Keratinocyte (primary cell): ENCODE measurements at regions not wholly inside any gene's neighbourhood (a gene's known extent, or its start where the extent isn't known, plus 50 kb on each side); places are given as distances from the start of the nearest gene placed in this dataset.

Experiments used
- DNase-seq: peaks from one replicate; pipeline ENCODE4 v3.0.0-alpha.2; 2011; ENCODE audit warnings: low read depth, missing footprints, low spot score
- FAIRE-seq: peaks from 2 replicates; lab custom pipeline; 2011; peaks lifted over from hg19 to GRCh38; lab: Jason Lieb, UNC
- H2AFZ ChIP-seq: 2 replicates; pipeline ENCODE4 v1.6.0; 2012; ENCODE audit warnings: low read length, control low read depth, inconsistent platforms; ENCODE audit not compliant: control insufficient read depth
- H3K27ac ChIP-seq: 2 replicates; pipeline ENCODE4 v1.5.1; 2011; ENCODE audit warnings: low read length; ENCODE audit not compliant: control insufficient read depth, insufficient read depth
- H3K27me3 ChIP-seq: 3 replicates; pipeline ENCODE4 v1.6.0; 2011; ENCODE audit warnings: low read length; ENCODE audit not compliant: control insufficient read depth, insufficient read depth; ENCODE audit errors: extremely low read depth
- H3K36me3 ChIP-seq, 2 experiments: 2 replicates in 1 of 2; 3 replicates in 1 of 2; pipeline ENCODE4 v1.5.1; 2011; ENCODE audit warnings: low read length in 2 of 2, mild to moderate bottlenecking in 1 of 2; ENCODE audit not compliant: control insufficient read depth in 2 of 2, insufficient read depth in 2 of 2; ENCODE audit errors: extremely low read depth in 1 of 2
- H3K4me1 ChIP-seq: 3 replicates; pipeline ENCODE4 v1.5.1; 2011; ENCODE audit warnings: low read length; ENCODE audit not compliant: control insufficient read depth, insufficient read depth; ENCODE audit errors: extremely low read depth
- H3K4me2 ChIP-seq: 3 replicates; pipeline ENCODE4 v1.6.0; 2011; ENCODE audit warnings: low read depth, low read length; ENCODE audit not compliant: control insufficient read depth, insufficient read depth; ENCODE audit errors: extremely low read depth
- H3K4me3 ChIP-seq, 3 experiments: fragments of 200-600 bp in 1 of 3; sonication (generic) in 1 of 3; 2 replicates in 2 of 3; 3 replicates in 1 of 3; pipeline ENCODE4 v1.5.1; 2011 to 2016; ENCODE audit warnings: low read length in 3 of 3, mild to moderate bottlenecking in 3 of 3, control low read depth in 2 of 3, inconsistent platforms in 1 of 3, low read depth in 1 of 3, mixed read lengths in 1 of 3, mixed run types in 1 of 3, moderate library complexity in 1 of 3; ENCODE audit not compliant: control insufficient read depth in 2 of 3, insufficient read depth in 2 of 3; ENCODE audit errors: extremely low read depth in 1 of 3
- H3K79me2 ChIP-seq: 2 replicates; pipeline ENCODE4 v1.6.0; 2012; ENCODE audit warnings: low read length; ENCODE audit not compliant: control insufficient read depth, insufficient read depth
- H3K9ac ChIP-seq: 3 replicates; pipeline ENCODE4 v1.6.0; 2011; ENCODE audit warnings: low read length; ENCODE audit not compliant: control insufficient read depth, insufficient read depth; ENCODE audit errors: extremely low read depth
- H3K9me1 ChIP-seq: 3 replicates; pipeline ENCODE4 v1.6.0; 2011; ENCODE audit warnings: low read length; ENCODE audit not compliant: control insufficient read depth, insufficient read depth; ENCODE audit errors: extremely low read depth
- H3K9me3 ChIP-seq: 2 replicates; pipeline ENCODE4 v1.5.1; 2012; ENCODE audit warnings: low read depth, low read length; ENCODE audit not compliant: control insufficient read depth
- H4K20me1 ChIP-seq: 3 replicates; pipeline ENCODE4 v1.6.0; 2011; ENCODE audit warnings: low read length; ENCODE audit not compliant: control insufficient read depth, insufficient read depth; ENCODE audit errors: extremely low read depth
- EZH2 ChIP-seq: IDR thresholded peaks from one replicate; pipeline ENCODE4 v1.6.1; 2012; ENCODE audit warnings: inconsistent platforms, mild to moderate bottlenecking, low read length, moderate library complexity
- dilution Hi-C: fragments of 300-500 bp; cut with MboI; formaldehyde crosslinking; loops from one replicate; pipeline ENCODE4 v1.7.0; 2020; ENCODE audit warnings: low sequenced_read_pairs; ENCODE audit not compliant: extremely low pct_ligation_motif_present
- TF ChIP-seq, protein P1 (sequence below), 3 experiments: IDR thresholded peaks in 1 of 3; conservative IDR thresholded peaks in 1 of 3; optimal IDR thresholded peaks in 1 of 3; 2 replicates in 2 of 3; 3 replicates in 1 of 3; pipeline versions ENCODE3 to v1.5.1; 2011; ENCODE audit warnings: low read length in 3 of 3, mild to moderate bottlenecking in 3 of 3, moderate library complexity in 2 of 3, control low read depth in 1 of 3, inconsistent platforms in 1 of 3; ENCODE audit not compliant: insufficient read depth in 2 of 3; ENCODE audit errors: extremely low read depth in 1 of 3

DNA sequence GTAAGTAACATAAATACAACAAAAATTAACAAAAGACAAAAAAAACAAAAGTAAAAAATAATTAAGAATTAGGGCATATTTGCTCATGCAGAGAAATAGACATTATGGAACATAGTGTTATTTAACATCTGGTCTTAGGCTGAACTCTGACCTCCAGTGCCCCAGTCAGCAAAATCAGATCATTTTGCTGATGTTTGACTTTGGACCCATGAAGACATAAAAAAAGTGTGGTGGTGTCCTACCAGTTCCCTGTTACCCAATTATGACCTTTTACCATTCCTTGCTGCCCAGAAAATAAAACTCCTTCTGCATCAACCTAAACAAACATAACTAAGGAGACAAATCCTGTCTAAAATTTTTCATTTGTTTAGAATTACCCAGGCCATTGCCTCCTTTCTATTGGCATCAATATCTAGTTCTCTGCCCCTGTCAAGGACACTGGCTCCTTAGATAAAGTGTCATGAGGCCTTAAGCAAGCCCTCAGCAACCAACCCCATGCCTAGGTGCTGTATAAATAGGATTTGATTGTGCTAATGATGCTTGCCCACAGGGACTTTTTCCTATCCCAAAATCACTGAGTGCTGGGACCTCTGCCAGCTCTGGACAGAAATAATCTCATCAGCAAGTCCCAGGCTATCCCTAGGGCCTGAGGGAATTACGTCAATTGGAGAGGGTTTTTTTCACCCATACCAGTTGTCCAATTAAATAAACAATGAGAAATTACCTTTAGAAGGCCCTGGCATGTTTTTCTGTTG lies 334.5 kb upstream of the UMPS start:
- Histone ChIP-seq H3K9ac (no peak overlapping the region), H3K79me2 (no peaks in the 10 kb centered on the region), H3K27ac (no peak overlapping the region), H3K27me3 (no peaks in the 10 kb centered on the region), H2AFZ (no peak overlapping the region), H3K4me2 (no peak overlapping the region), H4K20me1 (no peaks in the 10 kb centered on the region), H3K9me3 (no peaks in the 10 kb centered on the region), H3K9me1 (no peaks in the 10 kb centered on the region), H3K36me3 (no peaks in the 10 kb centered on the region), H3K4me1 (no peaks in the 10 kb centered on the region), H3K4me3 (no peak overlapping the region)
- dilution Hi-C loops, result no loop called here
- TF ChIP-seq EZH2, result no peak
- TF ChIP-seq, protein P1, sequence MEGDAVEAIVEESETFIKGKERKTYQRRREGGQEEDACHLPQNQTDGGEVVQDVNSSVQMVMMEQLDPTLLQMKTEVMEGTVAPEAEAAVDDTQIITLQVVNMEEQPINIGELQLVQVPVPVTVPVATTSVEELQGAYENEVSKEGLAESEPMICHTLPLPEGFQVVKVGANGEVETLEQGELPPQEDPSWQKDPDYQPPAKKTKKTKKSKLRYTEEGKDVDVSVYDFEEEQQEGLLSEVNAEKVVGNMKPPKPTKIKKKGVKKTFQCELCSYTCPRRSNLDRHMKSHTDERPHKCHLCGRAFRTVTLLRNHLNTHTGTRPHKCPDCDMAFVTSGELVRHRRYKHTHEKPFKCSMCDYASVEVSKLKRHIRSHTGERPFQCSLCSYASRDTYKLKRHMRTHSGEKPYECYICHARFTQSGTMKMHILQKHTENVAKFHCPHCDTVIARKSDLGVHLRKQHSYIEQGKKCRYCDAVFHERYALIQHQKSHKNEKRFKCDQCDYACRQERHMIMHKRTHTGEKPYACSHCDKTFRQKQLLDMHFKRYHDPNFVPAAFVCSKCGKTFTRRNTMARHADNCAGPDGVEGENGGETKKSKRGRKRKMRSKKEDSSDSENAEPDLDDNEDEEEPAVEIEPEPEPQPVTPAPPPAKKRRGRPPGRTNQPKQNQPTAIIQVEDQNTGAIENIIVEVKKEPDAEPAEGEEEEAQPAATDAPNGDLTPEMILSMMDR (optimal IDR thresholded peaks at IDR 0.05 in 1 of 3, IDR thresholded peaks at IDR 0.05 in 1 of 3, conservative IDR thresholded peaks at IDR 0.05 in 1 of 3; ENCODE audit: extremely low read depth in 1 of 3, insufficient read depth in 2 of 3, low read length in 3 of 3), result no peak
- no peak for FAIRE-seq
- no peak for DNase-seq

GRCh38 chr3:124396339-124396950 lies 333.8 kb upstream of the UMPS start:
- dilution Hi-C loops, result no loop called here
- Histone ChIP-seq H4K20me1 (no peaks in the 10 kb centered on the region), H3K4me2 (no peak overlapping the region), H3K9ac (no peak overlapping the region), H3K9me3 (no peaks in the 10 kb centered on the region), H3K4me3 (no peak overlapping the region), H3K79me2 (no peaks in the 10 kb centered on the region), H3K27ac (no peak overlapping the region), H3K9me1 (no peaks in the 10 kb centered on the region), H3K27me3 (no peaks in the 10 kb centered on the region), H3K4me1 (no peaks in the 10 kb centered on the region), H2AFZ (no peak overlapping the region), H3K36me3 (no peaks in the 10 kb centered on the region)
- TF ChIP-seq, protein P1 (optimal IDR thresholded peaks at IDR 0.05 in 1 of 3, IDR thresholded peaks at IDR 0.05 in 1 of 3, conservative IDR thresholded peaks at IDR 0.05 in 1 of 3; ENCODE audit: extremely low read depth in 1 of 3, insufficient read depth in 2 of 3, low read length in 3 of 3), result no peak
- TF ChIP-seq EZH2, result no peak
- FAIRE-seq, result no peak
- DNase-seq, result no peak
